ENCODE measurements at regions not wholly inside any gene's neighbourhood (a gene's known extent, or its start where the extent isn't known, plus 50 kb on each side); places are given as distances from the start of the nearest gene placed in this dataset.

- DNase-seq = no peak
- TF ChIP-seq POLR2AphosphoS5 (IDR thresholded peaks at IDR 0.05) (no peak), EP300 (IDR thresholded peaks at IDR 0.05; ENCODE audit: low read depth) (no peak), POLR2A (IDR thresholded peaks at IDR 0.05) (no peak), CTCF (IDR thresholded peaks at IDR 0.05) (no peak)
- Histone ChIP-seq H3K9me3 (no peaks in the 10 kb centered on the region), H3K4me1 (no peaks in the 10 kb centered on the region), H3K27me3 (no peaks in the 10 kb centered on the region), H3K4me3 (no peak overlapping the region), H3K27ac (no peak overlapping the region), H3K36me3 (no peaks in the 10 kb centered on the region)
- WGBS, 2 donors (ENCODE audit: low coverage in 1 of 2) = 76 to 80% methylated on average over 1 to 7 of the region's 7 CpGs
- in situ Hi-C loops (cut with MboI; ENCODE audit: low pct_ligation_motif_present in 1 of 4, low pct_unique_long_range_greater_than_20kb in 1 of 4, low sequenced_read_pairs in 3 of 4) (no loop called here), intact Hi-C loops (cut with DNase I; ENCODE audit: low total_unique reads) (no loop called here)
These were observed 812.7 kb upstream of the MIR17HG start for GRCh38 chr13:90534617-90535370.

GRCh38 chr13:90535421-90535820, 812.1 kb upstream of the MIR17HG start:
- 71 to 81% methylated on average over 2 of the region's 2 CpGs for WGBS, 2 donors (ENCODE audit: low coverage in 1 of 2)
- H3K27ac ChIP-seq = no peak overlapping the region
- H3K4me1 ChIP-seq = no peaks in the 10 kb centered on the region
- H3K27me3 ChIP-seq = no peaks in the 10 kb centered on the region
- DNase-seq = no peak
- intact Hi-C loops (cut with DNase I; ENCODE audit: low total_unique reads) = no loop called here
- H3K36me3 ChIP-seq = no peaks in the 10 kb centered on the region
- no peaks in the 10 kb centered on the region for H3K9me3 ChIP-seq
- no peak overlapping the region for H3K4me3 ChIP-seq
- in situ Hi-C loops (cut with MboI; ENCODE audit: low pct_ligation_motif_present in 1 of 4, low pct_unique_long_range_greater_than_20kb in 1 of 4, low sequenced_read_pairs in 3 of 4) = no loop called here
- TF ChIP-seq CTCF (IDR thresholded peaks at IDR 0.05) (no peak), POLR2A (IDR thresholded peaks at IDR 0.05) (no peak), POLR2AphosphoS5 (IDR thresholded peaks at IDR 0.05) (no peak)

GRCh38 chr13:90538063-90538462, 809.4 kb upstream of the MIR17HG start:
- 55% methylated on average over 2 of the region's 2 CpGs; no CpG with 5 or more reads in 1 of the 2 donors for WGBS, 2 donors (ENCODE audit: low coverage in 1 of 2)

GRCh38 chr13:90541346-90541745, 806.1 kb upstream of the MIR17HG start:
- H3K36me3 ChIP-seq = no peaks in the 10 kb centered on the region
- no peak overlapping the region for H3K4me3 ChIP-seq
- TF ChIP-seq POLR2AphosphoS5 (IDR thresholded peaks at IDR 0.05) = no peak
- TF ChIP-seq CTCF (IDR thresholded peaks at IDR 0.05) = no peak
- TF ChIP-seq EP300 (IDR thresholded peaks at IDR 0.05; ENCODE audit: low read depth) = no peak
- TF ChIP-seq POLR2A (IDR thresholded peaks at IDR 0.05) = no peak
- intact Hi-C loops (cut with DNase I; ENCODE audit: low total_unique reads) (no loop called here), in situ Hi-C loops (cut with MboI; ENCODE audit: low pct_ligation_motif_present in 1 of 4, low pct_unique_long_range_greater_than_20kb in 1 of 4, low sequenced_read_pairs in 3 of 4) (no loop called here)
- no peak for DNase-seq
- no peaks in the 10 kb centered on the region for H3K4me1 ChIP-seq
- H3K27me3 ChIP-seq = no peaks in the 10 kb centered on the region
- no peak overlapping the region for H3K27ac ChIP-seq
- H3K9me3 ChIP-seq = no peaks in the 10 kb centered on the region

More at GRCh38 chr13:90538063-90538462, 809.4 kb upstream of the MIR17HG start:
- TF ChIP-seq POLR2A (IDR thresholded peaks at IDR 0.05) (no peak), CTCF (IDR thresholded peaks at IDR 0.05) (no peak), EP300 (IDR thresholded peaks at IDR 0.05; ENCODE audit: low read depth) (no peak), POLR2AphosphoS5 (IDR thresholded peaks at IDR 0.05) (no peak)
- H3K9me3 ChIP-seq = no peaks in the 10 kb centered on the region
- H3K4me3 ChIP-seq = no peak overlapping the region
- in situ Hi-C loops (cut with MboI; ENCODE audit: low pct_ligation_motif_present in 1 of 4, low pct_unique_long_range_greater_than_20kb in 1 of 4, low sequenced_read_pairs in 3 of 4) (no loop called here), intact Hi-C loops (cut with DNase I; ENCODE audit: low total_unique reads) (no loop called here)
- DNase-seq = no peak
- H3K4me1 ChIP-seq = no peaks in the 10 kb centered on the region
- no peaks in the 10 kb centered on the region for H3K36me3 ChIP-seq
- no peaks in the 10 kb centered on the region for H3K27me3 ChIP-seq
- no peak overlapping the region for H3K27ac ChIP-seq
